GM12878 (cell line): ENCODE measurements at regions not wholly inside any gene's neighbourhood (a gene's known extent, or its start where the extent isn't known, plus 50 kb on each side); places are given as distances from the start of the nearest gene placed in this dataset.

ENCODE experiments used
- CBX3 ChIP-seq: fragments of 200-600 bp; sonication (generic); IDR thresholded peaks from 2 replicates; pipeline ENCODE4 v1.6.1; 2016; ENCODE audit warnings: low read depth, borderline replicate concordance
- CBX5 ChIP-seq: sonication (generic); IDR thresholded peaks from 2 replicates; pipeline ENCODE4 v1.6.1; 2016; ENCODE audit warnings: low read depth, moderate library complexity, mild to moderate bottlenecking, inconsistent platforms
- EP300 ChIP-seq, 2 experiments: fragments of 150-350 bp in 1 of 2; IDR thresholded peaks; 2 replicates each; pipeline ENCODE4 v1.6.1; 2011 to 2012; ENCODE audit warnings: low read depth in 2 of 2, low read length in 2 of 2, borderline replicate concordance in 1 of 2, improper control_type of control experiment in 1 of 2, inconsistent platforms in 1 of 2; ENCODE audit not compliant: control insufficient read depth in 1 of 2
- HDGF ChIP-seq: fragments of 450-650 bp; IDR thresholded peaks from 2 replicates; pipeline ENCODE4 v1.6.1; 2016; ENCODE audit warnings: antibody characterized with exemption
- KDM1A ChIP-seq: fragments of 200-600 bp; sonication (generic); IDR thresholded peaks from 2 replicates; pipeline ENCODE4 v1.6.1; 2016; ENCODE audit warnings: borderline replicate concordance
- MTA2 ChIP-seq: fragments of 450-650 bp; IDR thresholded peaks from 2 replicates; pipeline ENCODE4 v1.6.1; 2016; ENCODE audit warnings: low read depth, mild to moderate bottlenecking, moderate library complexity
- MXI1 ChIP-seq: fragments of 150-350 bp; IDR thresholded peaks from 2 replicates; pipeline ENCODE4 v1.6.1; 2011; ENCODE audit warnings: low read depth, mild to moderate bottlenecking, inconsistent platforms, low read length, improper control_type of control experiment
- NFYA ChIP-seq: IDR thresholded peaks from 2 replicates; pipeline ENCODE4 v1.6.1; 2011; ENCODE audit warnings: low read depth, mild to moderate bottlenecking, low read length, improper control_type of control experiment, borderline replicate concordance
- TAF1 ChIP-seq: IDR thresholded peaks from 2 replicates; pipeline ENCODE4 v1.6.1; 2011; ENCODE audit warnings: mild to moderate bottlenecking, low read depth, low read length, borderline replicate concordance
- TF ChIP-seq, protein P1 (sequence below), 3 experiments: IDR thresholded peaks in 2 of 3; conservative IDR thresholded peaks in 1 of 3; 2 replicates each; pipeline ENCODE4 v1.5.1; 2011; ENCODE audit warnings: low read depth in 3 of 3, low read length in 3 of 3, mild to moderate bottlenecking in 3 of 3, control low read depth in 2 of 3, moderate library complexity in 2 of 3, inconsistent platforms in 1 of 3, mixed read lengths in 1 of 3; ENCODE audit not compliant: control insufficient read depth in 2 of 3, insufficient read depth in 1 of 3; ENCODE audit errors: extremely low read depth in 1 of 3
- TF ChIP-seq, protein P2 (sequence below): IDR thresholded peaks from 2 replicates; pipeline ENCODE4 v1.6.1; 2012; ENCODE audit warnings: low read depth, low read length, improper control_type of control experiment
- TF ChIP-seq, protein P3 (sequence below): IDR thresholded peaks from 2 replicates; pipeline ENCODE4 v1.6.1; 2012; ENCODE audit warnings: improper control_type of control experiment, low read depth, low read length; ENCODE audit not compliant: insufficient replicate concordance
- TF ChIP-seq, protein P4 (sequence below): IDR thresholded peaks from 2 replicates; pipeline ENCODE4 v1.6.1; 2012; ENCODE audit warnings: low read length, inconsistent platforms
- TF ChIP-seq, protein P5 (sequence below): fragments of 450-650 bp; IDR thresholded peaks from 2 replicates; pipeline ENCODE4 v1.6.1; 2016; ENCODE audit warnings: mild to moderate bottlenecking

DNA sequence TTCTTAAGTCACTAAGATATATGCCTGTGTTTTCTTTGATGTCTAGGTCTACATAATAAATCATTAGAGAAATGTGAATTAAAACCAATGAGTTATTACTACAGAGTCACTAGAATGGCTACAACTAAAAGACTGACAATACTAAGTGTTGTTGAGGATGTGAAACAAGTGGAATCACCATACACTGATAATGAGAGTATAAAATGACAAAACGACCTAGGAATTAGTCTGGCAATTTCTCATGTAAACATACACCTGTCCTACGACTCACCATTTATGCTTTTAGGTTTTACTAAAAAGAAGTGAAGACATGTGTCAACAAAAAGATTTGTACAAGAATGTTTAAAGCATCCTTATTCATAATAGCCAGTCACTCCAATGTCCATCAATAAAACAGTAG is 75.2 kb upstream of the SATB1 start:
- TF ChIP-seq MTA2 (no peak), MXI1 (no peak), KDM1A (no peak), NFYA (no peak), CBX3 (no peak), EP300 (IDR thresholded peaks at IDR 0.05; ENCODE audit: borderline replicate concordance in 1 of 2, control insufficient read depth in 1 of 2, low read depth in 2 of 2, low read length in 2 of 2) (no peak), CBX5 (no peak), TAF1 (no peak), HDGF (no peak)
- TF ChIP-seq, protein P1, sequence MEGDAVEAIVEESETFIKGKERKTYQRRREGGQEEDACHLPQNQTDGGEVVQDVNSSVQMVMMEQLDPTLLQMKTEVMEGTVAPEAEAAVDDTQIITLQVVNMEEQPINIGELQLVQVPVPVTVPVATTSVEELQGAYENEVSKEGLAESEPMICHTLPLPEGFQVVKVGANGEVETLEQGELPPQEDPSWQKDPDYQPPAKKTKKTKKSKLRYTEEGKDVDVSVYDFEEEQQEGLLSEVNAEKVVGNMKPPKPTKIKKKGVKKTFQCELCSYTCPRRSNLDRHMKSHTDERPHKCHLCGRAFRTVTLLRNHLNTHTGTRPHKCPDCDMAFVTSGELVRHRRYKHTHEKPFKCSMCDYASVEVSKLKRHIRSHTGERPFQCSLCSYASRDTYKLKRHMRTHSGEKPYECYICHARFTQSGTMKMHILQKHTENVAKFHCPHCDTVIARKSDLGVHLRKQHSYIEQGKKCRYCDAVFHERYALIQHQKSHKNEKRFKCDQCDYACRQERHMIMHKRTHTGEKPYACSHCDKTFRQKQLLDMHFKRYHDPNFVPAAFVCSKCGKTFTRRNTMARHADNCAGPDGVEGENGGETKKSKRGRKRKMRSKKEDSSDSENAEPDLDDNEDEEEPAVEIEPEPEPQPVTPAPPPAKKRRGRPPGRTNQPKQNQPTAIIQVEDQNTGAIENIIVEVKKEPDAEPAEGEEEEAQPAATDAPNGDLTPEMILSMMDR (IDR thresholded peaks at IDR 0.05 in 2 of 3, conservative IDR thresholded peaks at IDR 0.05 in 1 of 3; ENCODE audit: control insufficient read depth in 2 of 3, extremely low read depth in 1 of 3, insufficient read depth in 1 of 3, low read depth in 3 of 3, low read length in 3 of 3): no peak
- TF ChIP-seq, protein P2, sequence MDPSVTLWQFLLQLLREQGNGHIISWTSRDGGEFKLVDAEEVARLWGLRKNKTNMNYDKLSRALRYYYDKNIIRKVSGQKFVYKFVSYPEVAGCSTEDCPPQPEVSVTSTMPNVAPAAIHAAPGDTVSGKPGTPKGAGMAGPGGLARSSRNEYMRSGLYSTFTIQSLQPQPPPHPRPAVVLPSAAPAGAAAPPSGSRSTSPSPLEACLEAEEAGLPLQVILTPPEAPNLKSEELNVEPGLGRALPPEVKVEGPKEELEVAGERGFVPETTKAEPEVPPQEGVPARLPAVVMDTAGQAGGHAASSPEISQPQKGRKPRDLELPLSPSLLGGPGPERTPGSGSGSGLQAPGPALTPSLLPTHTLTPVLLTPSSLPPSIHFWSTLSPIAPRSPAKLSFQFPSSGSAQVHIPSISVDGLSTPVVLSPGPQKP: no peak
- TF ChIP-seq, protein P3, sequence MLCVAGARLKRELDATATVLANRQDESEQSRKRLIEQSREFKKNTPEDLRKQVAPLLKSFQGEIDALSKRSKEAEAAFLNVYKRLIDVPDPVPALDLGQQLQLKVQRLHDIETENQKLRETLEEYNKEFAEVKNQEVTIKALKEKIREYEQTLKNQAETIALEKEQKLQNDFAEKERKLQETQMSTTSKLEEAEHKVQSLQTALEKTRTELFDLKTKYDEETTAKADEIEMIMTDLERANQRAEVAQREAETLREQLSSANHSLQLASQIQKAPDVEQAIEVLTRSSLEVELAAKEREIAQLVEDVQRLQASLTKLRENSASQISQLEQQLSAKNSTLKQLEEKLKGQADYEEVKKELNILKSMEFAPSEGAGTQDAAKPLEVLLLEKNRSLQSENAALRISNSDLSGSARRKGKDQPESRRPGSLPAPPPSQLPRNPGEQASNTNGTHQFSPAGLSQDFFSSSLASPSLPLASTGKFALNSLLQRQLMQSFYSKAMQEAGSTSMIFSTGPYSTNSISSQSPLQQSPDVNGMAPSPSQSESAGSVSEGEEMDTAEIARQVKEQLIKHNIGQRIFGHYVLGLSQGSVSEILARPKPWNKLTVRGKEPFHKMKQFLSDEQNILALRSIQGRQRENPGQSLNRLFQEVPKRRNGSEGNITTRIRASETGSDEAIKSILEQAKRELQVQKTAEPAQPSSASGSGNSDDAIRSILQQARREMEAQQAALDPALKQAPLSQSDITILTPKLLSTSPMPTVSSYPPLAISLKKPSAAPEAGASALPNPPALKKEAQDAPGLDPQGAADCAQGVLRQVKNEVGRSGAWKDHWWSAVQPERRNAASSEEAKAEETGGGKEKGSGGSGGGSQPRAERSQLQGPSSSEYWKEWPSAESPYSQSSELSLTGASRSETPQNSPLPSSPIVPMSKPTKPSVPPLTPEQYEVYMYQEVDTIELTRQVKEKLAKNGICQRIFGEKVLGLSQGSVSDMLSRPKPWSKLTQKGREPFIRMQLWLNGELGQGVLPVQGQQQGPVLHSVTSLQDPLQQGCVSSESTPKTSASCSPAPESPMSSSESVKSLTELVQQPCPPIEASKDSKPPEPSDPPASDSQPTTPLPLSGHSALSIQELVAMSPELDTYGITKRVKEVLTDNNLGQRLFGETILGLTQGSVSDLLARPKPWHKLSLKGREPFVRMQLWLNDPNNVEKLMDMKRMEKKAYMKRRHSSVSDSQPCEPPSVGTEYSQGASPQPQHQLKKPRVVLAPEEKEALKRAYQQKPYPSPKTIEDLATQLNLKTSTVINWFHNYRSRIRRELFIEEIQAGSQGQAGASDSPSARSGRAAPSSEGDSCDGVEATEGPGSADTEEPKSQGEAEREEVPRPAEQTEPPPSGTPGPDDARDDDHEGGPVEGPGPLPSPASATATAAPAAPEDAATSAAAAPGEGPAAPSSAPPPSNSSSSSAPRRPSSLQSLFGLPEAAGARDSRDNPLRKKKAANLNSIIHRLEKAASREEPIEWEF: no peak
- TF ChIP-seq, protein P4, sequence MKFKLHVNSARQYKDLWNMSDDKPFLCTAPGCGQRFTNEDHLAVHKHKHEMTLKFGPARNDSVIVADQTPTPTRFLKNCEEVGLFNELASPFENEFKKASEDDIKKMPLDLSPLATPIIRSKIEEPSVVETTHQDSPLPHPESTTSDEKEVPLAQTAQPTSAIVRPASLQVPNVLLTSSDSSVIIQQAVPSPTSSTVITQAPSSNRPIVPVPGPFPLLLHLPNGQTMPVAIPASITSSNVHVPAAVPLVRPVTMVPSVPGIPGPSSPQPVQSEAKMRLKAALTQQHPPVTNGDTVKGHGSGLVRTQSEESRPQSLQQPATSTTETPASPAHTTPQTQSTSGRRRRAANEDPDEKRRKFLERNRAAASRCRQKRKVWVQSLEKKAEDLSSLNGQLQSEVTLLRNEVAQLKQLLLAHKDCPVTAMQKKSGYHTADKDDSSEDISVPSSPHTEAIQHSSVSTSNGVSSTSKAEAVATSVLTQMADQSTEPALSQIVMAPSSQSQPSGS: no peak
- TF ChIP-seq, protein P5, sequence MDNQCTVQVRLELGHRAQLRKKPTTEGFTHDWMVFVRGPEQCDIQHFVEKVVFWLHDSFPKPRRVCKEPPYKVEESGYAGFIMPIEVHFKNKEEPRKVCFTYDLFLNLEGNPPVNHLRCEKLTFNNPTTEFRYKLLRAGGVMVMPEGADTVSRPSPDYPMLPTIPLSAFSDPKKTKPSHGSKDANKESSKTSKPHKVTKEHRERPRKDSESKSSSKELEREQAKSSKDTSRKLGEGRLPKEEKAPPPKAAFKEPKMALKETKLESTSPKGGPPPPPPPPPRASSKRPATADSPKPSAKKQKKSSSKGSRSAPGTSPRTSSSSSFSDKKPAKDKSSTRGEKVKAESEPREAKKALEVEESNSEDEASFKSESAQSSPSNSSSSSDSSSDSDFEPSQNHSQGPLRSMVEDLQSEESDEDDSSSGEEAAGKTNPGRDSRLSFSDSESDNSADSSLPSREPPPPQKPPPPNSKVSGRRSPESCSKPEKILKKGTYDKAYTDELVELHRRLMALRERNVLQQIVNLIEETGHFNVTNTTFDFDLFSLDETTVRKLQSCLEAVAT: no peak
